Immature natural killer cell (primary cell): ENCODE measurements at regions not wholly inside any gene's neighbourhood (a gene's known extent, or its start where the extent isn't known, plus 50 kb on each side); places are given as distances from the start of the nearest gene placed in this dataset.

Source experiments
- DNase-seq, 3 donors: peaks; one replicate each; pipeline ENCODE4 v3.0.0; 2022; ENCODE audit warnings: mixed read lengths in 1 of 3
- H3K27ac Mint-ChIP-seq, 6 donors: one replicate each; pipeline ENCODE4 v1.8.0; 2020; ENCODE audit warnings: mixed read lengths in 6 of 6, mild to moderate bottlenecking in 5 of 6, inconsistent platforms in 4 of 6, moderate library complexity in 3 of 6
- H3K27me3 Mint-ChIP-seq, 3 donors: one replicate each; pipeline ENCODE4 v1.8.0; 2020 to 2021; ENCODE audit warnings: low read depth in 3 of 3, mild to moderate bottlenecking in 3 of 3, mixed read lengths in 3 of 3, moderate library complexity in 3 of 3, inconsistent platforms in 1 of 3
- H3K36me3 Mint-ChIP-seq, 3 donors: one replicate each; pipeline ENCODE4 v1.8.0; 2020; ENCODE audit warnings: mixed read lengths in 3 of 3, inconsistent platforms in 2 of 3, mild to moderate bottlenecking in 2 of 3
- H3K4me1 Mint-ChIP-seq, 2 donors: one replicate each; pipeline ENCODE4 v1.8.0; 2020; ENCODE audit warnings: inconsistent platforms in 2 of 2, mild to moderate bottlenecking in 2 of 2, mixed read lengths in 2 of 2, moderate library complexity in 1 of 2
- H3K4me3 Mint-ChIP-seq, 5 donors: one replicate each; pipeline ENCODE4 v1.8.0; 2020; ENCODE audit warnings: mild to moderate bottlenecking in 5 of 5, mixed read lengths in 5 of 5, inconsistent platforms in 3 of 5, moderate library complexity in 3 of 5
- H3K9me3 Mint-ChIP-seq, 6 donors: one replicate each; pipeline ENCODE4 v1.8.0; 2020; ENCODE audit warnings: mild to moderate bottlenecking in 6 of 6, mixed read lengths in 6 of 6, inconsistent platforms in 4 of 6, moderate library complexity in 3 of 6

DNA sequence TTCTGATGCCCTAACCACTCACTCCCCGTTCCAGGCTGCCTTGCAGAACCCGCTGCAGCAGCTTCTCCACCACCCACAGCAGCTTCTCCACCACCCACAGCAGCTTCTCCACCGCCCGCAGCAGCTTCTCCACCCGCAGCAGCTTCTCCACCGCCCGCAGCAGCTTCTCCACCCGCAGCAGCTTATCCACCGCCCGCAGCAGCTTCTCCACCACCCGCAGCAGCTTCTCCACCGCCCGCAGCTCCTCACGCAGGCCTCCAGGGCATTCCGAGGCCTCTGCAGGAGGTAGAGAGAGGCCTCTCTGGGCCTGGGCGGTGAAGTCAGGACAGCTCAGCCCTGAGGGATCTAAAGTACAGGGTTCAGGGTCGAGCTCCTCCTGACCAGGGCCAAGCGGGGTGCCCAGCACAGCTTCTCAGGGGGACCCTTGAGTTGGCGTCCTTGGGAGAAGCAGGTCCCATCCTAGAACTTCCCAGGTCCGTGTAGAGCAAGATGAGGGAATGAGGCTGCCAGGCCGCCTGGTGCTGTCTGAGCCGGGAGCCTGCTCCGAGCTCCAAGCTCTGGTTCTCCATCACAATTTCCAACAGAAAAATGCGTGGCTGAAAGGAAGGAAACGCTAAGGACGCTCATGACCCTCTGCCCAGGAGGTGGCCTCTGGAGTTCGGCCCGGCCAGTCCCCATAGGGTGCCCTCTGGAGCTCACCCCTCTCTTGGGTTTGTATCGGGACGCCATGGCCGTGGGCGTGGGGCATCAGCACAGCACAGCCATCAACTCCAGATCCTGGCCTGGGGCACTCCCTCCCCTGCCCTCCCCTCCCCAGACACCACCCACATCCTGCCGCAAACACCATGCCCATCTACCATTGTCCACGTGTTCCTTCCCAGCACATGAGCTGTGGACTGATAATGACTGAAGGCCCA is 528.6 kb downstream of the BRD1 start:
- DNase-seq, result no peak
- no peaks in the 10 kb centered on the region for H3K36me3 Mint-ChIP-seq
- peak overlapping the region in 1 of 5 donors; percentile 18 for H3K4me3 Mint-ChIP-seq
- H3K27me3 Mint-ChIP-seq, result peaks cover 2 to 9% (median 3%) of the 10 kb centered on the region in 3 donors
- H3K9me3 Mint-ChIP-seq, result peaks cover 0 to 3% (median 0%) of the 10 kb centered on the region in 6 donors
- peak overlapping the region in 1 of 6 donors; percentile 14 for H3K27ac Mint-ChIP-seq
- no peaks in the 10 kb centered on the region for H3K4me1 Mint-ChIP-seq

GRCh38 chr22:49297871-49298721 is 529.6 kb downstream of the BRD1 start:
- Mint-ChIP-seq H3K4me3 (no peak overlapping the region), H3K9me3 (peaks cover 0 to 13% (median 1%) of the 10 kb centered on the region in 6 donors), H3K27me3 (peaks cover 0 to 9% (median 2%) of the 10 kb centered on the region in 3 donors), H3K27ac (no peak overlapping the region), H3K4me1 (no peaks in the 10 kb centered on the region), H3K36me3 (peaks cover 0 to 4% (median 0%) of the 10 kb centered on the region in 3 donors)
- no peak for DNase-seq

DNA sequence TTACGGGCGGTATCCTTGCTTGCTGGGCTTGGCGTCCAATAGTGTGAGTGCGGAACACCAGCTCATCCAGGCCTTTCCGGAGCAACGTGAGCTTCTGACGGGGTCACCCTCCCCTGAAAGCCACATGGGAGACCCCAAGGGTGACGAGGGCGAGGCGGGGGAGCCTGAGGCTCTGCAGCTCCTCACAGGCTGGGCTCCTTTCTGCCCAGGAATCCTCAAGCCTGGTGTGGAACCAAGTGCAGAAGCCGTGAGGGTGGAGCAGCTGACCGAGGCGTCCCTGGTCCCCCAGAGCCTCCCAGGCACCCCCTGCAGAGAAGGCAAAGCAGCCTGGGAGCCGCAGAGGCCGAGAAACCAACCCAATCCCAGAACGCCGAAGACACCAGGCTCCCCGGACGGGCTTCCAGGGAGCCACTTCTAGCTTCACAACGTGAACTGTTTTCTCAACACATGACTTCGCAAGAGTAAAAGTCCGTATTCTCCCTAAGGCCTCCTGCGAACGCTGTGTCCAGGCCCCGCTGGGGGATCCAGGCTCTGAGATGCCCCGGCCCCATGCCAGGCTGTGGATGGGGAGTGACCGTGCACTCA is 530.3 kb downstream of the BRD1 start:
- H3K9me3 Mint-ChIP-seq, result peaks cover 0 to 14% (median 1%) of the 10 kb centered on the region in 6 donors

GRCh38 chr22:49296561-49296960 is 531.1 kb downstream of the BRD1 start:
- Mint-ChIP-seq H3K27me3 (peaks cover 2 to 13% (median 2%) of the 10 kb centered on the region in 3 donors), H3K36me3 (peaks cover 0 to 4% (median 0%) of the 10 kb centered on the region in 3 donors), H3K9me3 (peaks cover 0 to 14% (median 1%) of the 10 kb centered on the region in 6 donors), H3K27ac (no peak overlapping the region), H3K4me3 (no peak overlapping the region), H3K4me1 (no peaks in the 10 kb centered on the region)
- DNase-seq, result no peak

More for the DNA sequence above, 530.3 kb downstream of the BRD1 start:
- Mint-ChIP-seq H3K4me3 (no peak overlapping the region), H3K36me3 (peaks cover 0 to 4% (median 0%) of the 10 kb centered on the region in 3 donors), H3K27me3 (peaks cover 0 to 9% (median 2%) of the 10 kb centered on the region in 3 donors), H3K27ac (no peak overlapping the region), H3K4me1 (no peaks in the 10 kb centered on the region)
- no peak for DNase-seq

DNA sequence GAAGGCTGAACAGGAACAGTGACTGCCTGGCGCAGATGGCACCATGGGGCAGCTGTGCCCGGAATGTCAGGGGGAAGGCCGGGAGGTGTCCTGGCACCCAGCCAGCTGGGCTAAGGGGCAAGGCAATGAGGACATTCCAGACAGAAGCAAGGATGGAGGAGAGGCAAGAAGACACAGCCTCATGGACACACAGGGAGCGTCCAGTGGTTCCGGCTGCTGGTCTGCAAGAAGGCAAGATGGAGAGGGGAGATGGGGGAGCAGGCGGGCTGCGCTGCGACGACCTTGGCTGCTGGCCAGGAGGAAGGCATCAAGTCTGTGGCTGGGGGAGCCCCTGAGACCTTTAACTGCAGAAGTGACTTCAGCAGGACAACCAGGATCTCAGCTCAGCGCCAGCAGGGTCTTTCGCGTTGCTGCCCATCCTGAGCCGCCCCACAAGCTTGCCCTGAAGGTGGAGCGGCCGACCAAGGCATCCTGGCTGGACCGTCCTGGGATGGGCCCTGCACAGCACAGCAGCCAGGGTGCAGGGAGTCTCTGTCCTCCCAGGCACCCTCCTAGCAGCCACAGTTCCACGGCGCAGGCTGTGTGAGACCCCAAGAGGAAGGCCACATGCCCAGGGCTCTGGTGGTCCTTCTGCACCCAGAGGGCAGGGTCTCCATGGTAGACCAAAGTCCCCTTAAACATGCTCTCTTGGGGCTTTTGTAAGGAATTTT is 531.7 kb downstream of the BRD1 start:
- peaks cover 0 to 4% (median 0%) of the 10 kb centered on the region in 3 donors for H3K36me3 Mint-ChIP-seq
- H3K27me3 Mint-ChIP-seq, result peaks cover 2 to 13% (median 2%) of the 10 kb centered on the region in 3 donors
- H3K4me1 Mint-ChIP-seq, result no peaks in the 10 kb centered on the region
- H3K27ac Mint-ChIP-seq, result no peak overlapping the region
- no peak for DNase-seq
- no peak overlapping the region for H3K4me3 Mint-ChIP-seq
- H3K9me3 Mint-ChIP-seq, result peaks cover 0 to 14% (median 1%) of the 10 kb centered on the region in 6 donors

- Mint-ChIP-seq H3K27me3 (peaks cover 2 to 13% (median 2%) of the 10 kb centered on the region in 3 donors), H3K4me1 (no peaks in the 10 kb centered on the region)
Observed at GRCh38 chr22:49295465-49295743, 532.3 kb downstream of the BRD1 start.

DNA sequence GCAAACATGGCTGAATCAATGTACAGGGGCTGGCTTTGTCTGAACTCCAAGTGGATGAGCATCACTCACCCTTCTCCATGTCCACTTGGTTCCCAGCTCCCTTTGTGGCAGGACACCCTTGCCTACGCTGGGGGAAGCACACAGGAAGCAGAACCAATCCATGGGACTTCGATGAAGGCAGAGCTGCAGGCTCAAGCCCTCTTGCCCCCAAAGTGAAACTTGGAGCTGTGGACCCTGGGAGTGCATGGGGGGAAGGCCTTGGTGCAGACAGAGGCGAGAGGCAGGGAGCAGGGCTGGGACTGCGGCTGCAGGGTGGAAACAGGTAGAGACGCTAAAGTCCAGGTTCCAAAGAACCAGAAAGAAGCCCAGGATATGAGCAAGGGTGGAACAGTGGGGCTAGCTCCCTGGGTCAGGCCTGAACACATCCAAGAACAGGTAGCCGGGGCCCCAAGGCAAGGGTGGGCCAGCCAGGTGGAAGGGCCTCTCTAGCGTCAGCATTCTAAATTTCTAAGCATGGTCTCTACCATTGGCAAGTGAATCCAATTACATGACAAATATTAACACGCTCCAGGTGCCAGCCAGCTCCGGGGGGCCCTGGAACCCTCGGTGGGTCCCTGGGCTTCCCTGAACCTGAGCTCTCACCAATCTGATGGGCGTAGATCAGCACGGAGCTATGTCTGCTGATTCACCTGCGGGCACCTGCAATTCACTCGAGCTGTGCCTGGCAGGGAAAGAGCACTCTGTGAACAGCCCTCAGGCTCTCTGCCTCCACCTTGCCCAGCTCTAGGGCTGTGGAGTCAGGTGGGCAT is 532.8 kb downstream of the BRD1 start:
- DNase-seq, result no peak
- Mint-ChIP-seq H3K27me3 (peaks cover 2 to 18% (median 2%) of the 10 kb centered on the region in 3 donors), H3K27ac (no peak overlapping the region), H3K9me3 (peaks cover 0 to 14% (median 1%) of the 10 kb centered on the region in 6 donors), H3K4me1 (no peaks in the 10 kb centered on the region), H3K36me3 (peaks cover 0 to 4% (median 0%) of the 10 kb centered on the region in 3 donors), H3K4me3 (no peak overlapping the region)

More at GRCh38 chr22:49295465-49295743, 532.3 kb downstream of the BRD1 start:
- no peak for DNase-seq
- no peak overlapping the region for H3K27ac Mint-ChIP-seq
- H3K9me3 Mint-ChIP-seq, result peaks cover 0 to 14% (median 1%) of the 10 kb centered on the region in 6 donors
- H3K4me3 Mint-ChIP-seq, result no peak overlapping the region
- H3K36me3 Mint-ChIP-seq, result peaks cover 0 to 4% (median 0%) of the 10 kb centered on the region in 3 donors

DNA sequence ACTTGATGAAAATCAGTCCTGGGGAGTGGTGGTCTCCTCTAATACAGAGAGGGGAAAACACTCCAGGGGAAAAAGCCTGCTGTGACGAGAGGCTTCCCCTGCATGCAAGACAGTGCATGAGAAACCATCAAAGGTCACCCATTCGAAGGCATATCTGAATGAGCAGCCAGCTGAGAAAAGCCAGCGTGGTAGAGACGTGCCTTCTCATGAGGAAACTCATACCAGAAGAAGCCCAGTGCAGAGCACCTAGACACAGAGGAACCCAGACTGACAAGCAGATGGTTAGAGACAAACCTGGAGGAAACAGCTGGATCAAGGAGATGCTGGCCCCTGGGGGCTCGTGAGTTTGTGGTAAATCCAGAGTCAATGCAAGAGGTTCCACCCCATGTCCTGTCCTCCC is 534.8 kb downstream of the BRD1 start:
- no peak for DNase-seq
- H3K36me3 Mint-ChIP-seq, result peaks cover 0 to 4% (median 0%) of the 10 kb centered on the region in 3 donors
- peaks cover 2 to 16% (median 4%) of the 10 kb centered on the region in 3 donors for H3K27me3 Mint-ChIP-seq
- no peak overlapping the region for H3K27ac Mint-ChIP-seq
- H3K4me1 Mint-ChIP-seq, result no peaks in the 10 kb centered on the region
- peaks cover 0 to 14% (median 1%) of the 10 kb centered on the region in 6 donors for H3K9me3 Mint-ChIP-seq
- no peak overlapping the region for H3K4me3 Mint-ChIP-seq

GRCh38 chr22:49291781-49292180 is 535.9 kb downstream of the BRD1 start:
- DNase-seq, result no peak
- H3K27ac Mint-ChIP-seq, result no peak overlapping the region
- no peaks in the 10 kb centered on the region for H3K4me1 Mint-ChIP-seq
- H3K9me3 Mint-ChIP-seq, result peaks cover 0 to 14% (median 1%) of the 10 kb centered on the region in 6 donors
- H3K4me3 Mint-ChIP-seq, result no peak overlapping the region
- H3K36me3 Mint-ChIP-seq, result peaks cover 0 to 4% (median 0%) of the 10 kb centered on the region in 3 donors
- H3K27me3 Mint-ChIP-seq, result peaks cover 2 to 16% (median 4%) of the 10 kb centered on the region in 3 donors

DNA sequence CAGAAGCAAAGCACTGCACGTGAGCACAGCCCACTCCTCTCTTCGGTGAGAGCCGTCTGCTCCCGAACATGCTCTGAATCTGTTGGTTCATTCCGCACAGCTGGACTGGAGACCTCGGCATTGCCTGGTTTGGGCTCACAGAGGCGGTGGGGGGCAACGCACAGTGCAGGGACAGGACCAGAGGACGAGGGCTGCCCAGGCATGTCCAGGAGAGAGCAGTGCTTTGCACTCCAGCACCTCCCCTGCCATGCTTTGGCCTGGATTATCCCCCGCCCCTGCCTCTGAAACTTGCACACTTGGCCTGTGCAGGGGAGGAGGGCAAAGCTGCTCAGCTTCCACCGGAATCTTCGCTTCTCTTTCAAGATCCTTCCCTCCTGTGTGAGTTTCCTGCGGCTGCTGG is 536.5 kb downstream of the BRD1 start:
- Mint-ChIP-seq H3K9me3 (peaks cover 0 to 14% (median 1%) of the 10 kb centered on the region in 6 donors), H3K27me3 (peaks cover 2 to 16% (median 4%) of the 10 kb centered on the region in 3 donors), H3K36me3 (peaks cover 0 to 4% (median 0%) of the 10 kb centered on the region in 3 donors), H3K4me3 (no peak overlapping the region), H3K27ac (no peak overlapping the region), H3K4me1 (no peaks in the 10 kb centered on the region)
- no peak for DNase-seq

GRCh38 chr22:49290711-49291110 is 537.0 kb downstream of the BRD1 start:
- Mint-ChIP-seq H3K4me1 (no peaks in the 10 kb centered on the region), H3K9me3 (peaks cover 0 to 14% (median 1%) of the 10 kb centered on the region in 6 donors), H3K27ac (no peak overlapping the region), H3K27me3 (peaks cover under 1 to 15% (median 4%) of the 10 kb centered on the region in 3 donors), H3K36me3 (peaks cover 0 to 4% (median 0%) of the 10 kb centered on the region in 3 donors), H3K4me3 (no peak overlapping the region)
- DNase-seq, result no peak
